Nephron progenitor cell (in vitro differentiated cells): ENCODE measurements at regions not wholly inside any gene's neighbourhood (a gene's known extent, or its start where the extent isn't known, plus 50 kb on each side); places are given as distances from the start of the nearest gene placed in this dataset.

Source experiments
- DNase-seq: peaks from one replicate; pipeline ENCODE4 v3.0.0; 2021
- H3K27ac Mint-ChIP-seq: 2 replicates; pipeline ENCODE4 v1.8.0; 2021; ENCODE audit warnings: mild to moderate bottlenecking, moderate library complexity, mixed read lengths
- H3K27me3 Mint-ChIP-seq: 2 replicates; pipeline ENCODE4 v1.8.0; 2021; ENCODE audit warnings: mild to moderate bottlenecking, low read depth, mixed read lengths; ENCODE audit not compliant: poor library complexity
- H3K36me3 Mint-ChIP-seq: 2 replicates; pipeline ENCODE4 v1.8.0; 2021; ENCODE audit warnings: low read depth, mixed read lengths
- H3K4me1 Mint-ChIP-seq: 2 replicates; pipeline ENCODE4 v1.8.0; 2021; ENCODE audit warnings: mixed read lengths
- H3K4me3 Mint-ChIP-seq: 2 replicates; pipeline ENCODE4 v1.8.0; 2021; ENCODE audit warnings: mild to moderate bottlenecking, moderate library complexity, mixed read lengths
- H3K9me3 Mint-ChIP-seq: 2 replicates; pipeline ENCODE4 v1.8.0; 2021; ENCODE audit warnings: mild to moderate bottlenecking, moderate library complexity, mixed read lengths
- CTCF ChIP-seq: fragments of 200-600 bp; sonication (generic); IDR thresholded peaks from 2 replicates; pipeline ENCODE4 v1.5.0; 2021; ENCODE audit warnings: antibody characterized with exemption

GRCh38 chr17:73710095-73710592, 65.9 kb upstream of the SDK2 start:
- H3K36me3 Mint-ChIP-seq: no peaks in the 10 kb centered on the region
- H3K27me3 Mint-ChIP-seq: peaks cover 50% of the 10 kb centered on the region
- peak; percentile 86 for DNase-seq
- H3K4me3 Mint-ChIP-seq: peak overlapping the region; percentile 21
- no peak overlapping the region for H3K27ac Mint-ChIP-seq
- TF ChIP-seq CTCF: peak; percentile 80
- H3K4me1 Mint-ChIP-seq: peaks cover 18% of the 10 kb centered on the region
- peaks cover 8% of the 10 kb centered on the region for H3K9me3 Mint-ChIP-seq

GRCh38 chr17:73711184-73711583, 66.9 kb upstream of the SDK2 start:
- Mint-ChIP-seq H3K27me3 (peaks cover 50% of the 10 kb centered on the region), H3K27ac (no peak overlapping the region), H3K36me3 (no peaks in the 10 kb centered on the region), H3K4me1 (peaks cover 26% of the 10 kb centered on the region), H3K9me3 (peaks cover 8% of the 10 kb centered on the region), H3K4me3 (no peak overlapping the region)
- TF ChIP-seq CTCF: no peak
- DNase-seq: no peak

- no peak for TF ChIP-seq CTCF
- DNase-seq: no peak
- peaks cover 51% of the 10 kb centered on the region for H3K27me3 Mint-ChIP-seq
- no peaks in the 10 kb centered on the region for H3K36me3 Mint-ChIP-seq
- no peak overlapping the region for H3K27ac Mint-ChIP-seq
- H3K9me3 Mint-ChIP-seq: peaks cover 8% of the 10 kb centered on the region
- peaks cover 26% of the 10 kb centered on the region for H3K4me1 Mint-ChIP-seq
- H3K4me3 Mint-ChIP-seq: no peak overlapping the region
These were observed 67.7 kb upstream of the SDK2 start for GRCh38 chr17:73711916-73712315.

GRCh38 chr17:73713136-73713535, 68.9 kb upstream of the SDK2 start:
- H3K27ac Mint-ChIP-seq: no peak overlapping the region
- H3K27me3 Mint-ChIP-seq: peaks cover 43% of the 10 kb centered on the region
- H3K4me1 Mint-ChIP-seq: peaks cover 27% of the 10 kb centered on the region
- no peak for TF ChIP-seq CTCF
- H3K36me3 Mint-ChIP-seq: no peaks in the 10 kb centered on the region
- peaks cover 4% of the 10 kb centered on the region for H3K9me3 Mint-ChIP-seq
- no peak for DNase-seq
- no peak overlapping the region for H3K4me3 Mint-ChIP-seq

GRCh38 chr17:73715769-73716168, 71.5 kb upstream of the SDK2 start:
- Mint-ChIP-seq H3K27me3 (peaks cover 38% of the 10 kb centered on the region), H3K36me3 (no peaks in the 10 kb centered on the region), H3K9me3 (no peaks in the 10 kb centered on the region), H3K4me3 (no peak overlapping the region), H3K4me1 (peaks cover 33% of the 10 kb centered on the region), H3K27ac (peak overlapping the region; percentile 55)
- DNase-seq: no peak
- no peak for TF ChIP-seq CTCF

GRCh38 chr17:73717690-73718089, 73.4 kb upstream of the SDK2 start:
- peaks cover 40% of the 10 kb centered on the region for H3K27me3 Mint-ChIP-seq
- H3K4me3 Mint-ChIP-seq: no peak overlapping the region
- H3K27ac Mint-ChIP-seq: no peak overlapping the region
- no peak for TF ChIP-seq CTCF
- DNase-seq: no peak
- H3K4me1 Mint-ChIP-seq: peaks cover 33% of the 10 kb centered on the region
- H3K36me3 Mint-ChIP-seq: no peaks in the 10 kb centered on the region
- no peaks in the 10 kb centered on the region for H3K9me3 Mint-ChIP-seq
